ENCODE measurements at regions not wholly inside any gene's neighbourhood (a gene's known extent, or its start where the extent isn't known, plus 50 kb on each side); places are given as distances from the start of the nearest gene placed in this dataset.

DNA sequence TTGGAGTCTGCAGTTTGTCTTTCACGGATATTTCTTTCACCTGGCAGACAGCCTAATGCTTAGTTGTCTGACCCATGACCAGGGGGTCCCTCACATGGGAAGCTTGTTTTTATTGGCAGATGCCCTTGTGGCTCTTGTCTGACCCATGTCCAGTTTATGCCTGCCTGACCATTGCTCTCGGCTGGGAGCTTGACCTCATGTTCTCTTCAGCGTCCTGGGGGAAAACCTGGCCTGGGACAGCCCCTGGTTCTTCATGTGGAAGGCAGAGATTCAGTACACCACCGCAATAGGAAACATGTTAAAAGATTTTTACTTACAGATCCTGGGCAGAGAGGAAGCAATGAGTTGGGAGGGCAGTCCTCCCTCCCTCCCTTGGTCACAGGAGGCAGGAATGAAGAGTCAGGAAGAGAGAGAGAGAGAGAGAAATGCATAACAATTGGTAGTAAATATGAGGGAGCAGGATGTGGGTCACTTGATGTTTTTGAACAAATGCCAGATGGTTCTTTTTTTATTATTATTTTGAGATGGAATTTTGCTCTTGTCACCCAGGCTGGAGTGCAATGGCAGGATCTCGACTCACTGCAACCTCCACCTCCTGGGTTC lies 302.7 kb upstream of the MYOCD start:
- no peak overlapping the region for H2BK15ac ChIP-seq (ENCODE audit: low read depth, low read length)
- no CpG with 5 or more reads among the region's 5 CpGs for WGBS (ENCODE audit: extremely low coverage, insufficient read length, low lambda C conversion rate)
- H3K27me3 Mint-ChIP-seq (ENCODE audit: low read depth), result no peaks in the 10 kb centered on the region; the same call in 1 of the 2 replicates
- peaks cover 3 to 7% of the 10 kb centered on the region in 2 experiments; a peak in 3 of 4 replicates for H3K4me1 Mint-ChIP-seq
- H3T11ph ChIP-seq (ENCODE audit: low read length), result no peak overlapping the region
- TF ChIP-seq, protein P1, sequence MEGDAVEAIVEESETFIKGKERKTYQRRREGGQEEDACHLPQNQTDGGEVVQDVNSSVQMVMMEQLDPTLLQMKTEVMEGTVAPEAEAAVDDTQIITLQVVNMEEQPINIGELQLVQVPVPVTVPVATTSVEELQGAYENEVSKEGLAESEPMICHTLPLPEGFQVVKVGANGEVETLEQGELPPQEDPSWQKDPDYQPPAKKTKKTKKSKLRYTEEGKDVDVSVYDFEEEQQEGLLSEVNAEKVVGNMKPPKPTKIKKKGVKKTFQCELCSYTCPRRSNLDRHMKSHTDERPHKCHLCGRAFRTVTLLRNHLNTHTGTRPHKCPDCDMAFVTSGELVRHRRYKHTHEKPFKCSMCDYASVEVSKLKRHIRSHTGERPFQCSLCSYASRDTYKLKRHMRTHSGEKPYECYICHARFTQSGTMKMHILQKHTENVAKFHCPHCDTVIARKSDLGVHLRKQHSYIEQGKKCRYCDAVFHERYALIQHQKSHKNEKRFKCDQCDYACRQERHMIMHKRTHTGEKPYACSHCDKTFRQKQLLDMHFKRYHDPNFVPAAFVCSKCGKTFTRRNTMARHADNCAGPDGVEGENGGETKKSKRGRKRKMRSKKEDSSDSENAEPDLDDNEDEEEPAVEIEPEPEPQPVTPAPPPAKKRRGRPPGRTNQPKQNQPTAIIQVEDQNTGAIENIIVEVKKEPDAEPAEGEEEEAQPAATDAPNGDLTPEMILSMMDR (conservative IDR thresholded peaks at IDR 0.05), result no peak
- H4K20me1 ChIP-seq (ENCODE audit: control insufficient read depth, insufficient read depth, insufficient read length), result no peaks in the 10 kb centered on the region
- H3K9ac ChIP-seq (ENCODE audit: extremely low read depth, insufficient read length, low read length), result no peak overlapping the region
- H2AFZ ChIP-seq (ENCODE audit: low read length), result no peak overlapping the region
- H3K79me2 ChIP-seq (ENCODE audit: insufficient read depth, low read length), result no peaks in the 10 kb centered on the region
- no peaks in the 10 kb centered on the region for H3K9me3 ChIP-seq (ENCODE audit: control insufficient read depth, low read depth, low read length)
- H3K79me1 ChIP-seq (ENCODE audit: insufficient read depth, low read depth, low read length, poor library complexity, severe bottlenecking), result no peaks in the 10 kb centered on the region
- H2BK12ac ChIP-seq (ENCODE audit: insufficient read length, low read depth, low read length), result no peak overlapping the region
- no peaks in the 10 kb centered on the region for H3K23me2 ChIP-seq (ENCODE audit: insufficient read length, low read depth, low read length, poor library complexity, severe bottlenecking)
- no peak overlapping the region for H3K23ac ChIP-seq (ENCODE audit: insufficient read length, low read depth, low read length)
- H2BK5ac ChIP-seq (ENCODE audit: insufficient read length, low read length), result no peak overlapping the region
- no peak overlapping the region for H3K14ac ChIP-seq (ENCODE audit: insufficient read depth, low read length)
- H3K56ac ChIP-seq (ENCODE audit: insufficient read length, low read depth, low read length), result no peak overlapping the region
- no peak overlapping the region for H4K8ac ChIP-seq (replicated peaks; ENCODE audit: insufficient read length, low read depth, low read length)
- H3K27ac Mint-ChIP-seq, result peak overlapping the region in 2 of 3 experiments; percentile 9 to 18; a peak in 4 of 7 replicates
- H3K27me3 ChIP-seq (ENCODE audit: insufficient read depth, low read length), result no peaks in the 10 kb centered on the region
- H2BK20ac ChIP-seq (ENCODE audit: low read depth, low read length, poor library complexity, severe bottlenecking), result no peak overlapping the region
- H4K91ac ChIP-seq (ENCODE audit: insufficient read length, low read depth, low read length), result no peak overlapping the region
- no peak overlapping the region for H3K4me2 ChIP-seq (ENCODE audit: insufficient read depth, insufficient read length, low read length)
- no peak overlapping the region for H3K4me3 Mint-ChIP-seq
- H3K18ac ChIP-seq (ENCODE audit: insufficient read length, low read depth, low read length), result no peak overlapping the region
- DNase-seq, result no peak
- no peak overlapping the region for H3K4ac ChIP-seq (ENCODE audit: low read depth, low read length)
- no peak overlapping the region for H2BK120ac ChIP-seq (ENCODE audit: low read depth, low read length, poor library complexity, severe bottlenecking)
- no peak overlapping the region for H2AK5ac ChIP-seq (ENCODE audit: insufficient read length, low read length)
- peaks cover 0 to 4% (median 2%) of the 10 kb centered on the region in 3 experiments; a peak in 3 of 7 replicates for H3K36me3 Mint-ChIP-seq (ENCODE audit: insufficient read depth in 1 of 3, low read depth in 3 of 3)
- no peak overlapping the region for H4K5ac ChIP-seq (ENCODE audit: insufficient read length, low read depth, low read length)
- H3K9me3 Mint-ChIP-seq, result peaks cover 3 to 7% of the 10 kb centered on the region in 2 experiments
- no peak overlapping the region for H3K27ac ChIP-seq (ENCODE audit: insufficient read length, low read depth, low read length)
- H3K4me1 ChIP-seq (ENCODE audit: insufficient read depth, low read length), result no peaks in the 10 kb centered on the region

Data from H9 (cell line).